GM12872 (cell line): ENCODE measurements at regions not wholly inside any gene's neighbourhood (a gene's known extent, or its start where the extent isn't known, plus 50 kb on each side); places are given as distances from the start of the nearest gene placed in this dataset.

ENCODE experiments used
- CTCF ChIP-seq: IDR thresholded peaks from 3 replicates; pipeline ENCODE4 v1.5.1; 2011; ENCODE audit warnings: low read depth, mild to moderate bottlenecking, low read length, moderate library complexity; ENCODE audit not compliant: insufficient read depth

DNA sequence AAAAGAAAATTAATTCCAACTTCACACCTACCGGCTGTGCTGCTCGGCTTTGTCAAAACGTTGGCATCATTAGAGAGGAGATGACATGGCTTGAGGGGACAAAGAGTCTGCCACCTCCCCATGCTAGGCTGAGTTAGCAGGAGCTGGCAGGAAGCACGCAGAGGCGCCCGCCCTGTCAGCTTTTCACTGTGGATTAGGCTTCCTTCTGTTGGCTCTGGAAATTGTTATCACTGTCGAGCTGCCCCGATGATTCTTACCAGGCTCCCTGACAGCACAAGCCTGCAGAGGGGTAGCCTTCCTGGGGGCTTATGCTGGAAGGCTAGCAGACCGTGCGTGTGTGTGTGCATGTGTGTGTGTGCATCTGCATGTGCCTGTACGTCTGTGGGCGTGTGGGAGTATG lies 490.9 kb upstream of the TBX3 start:
- TF ChIP-seq CTCF = no peak

GRCh38 chr12:115172521-115172920 lies 488.5 kb upstream of the TBX3 start:
- TF ChIP-seq CTCF = no peak

- no peak for TF ChIP-seq CTCF
Measured at GRCh38 chr12:115169981-115170380, 486.0 kb upstream of the TBX3 start.

GRCh38 chr12:115166698-115167315 lies 482.8 kb upstream of the TBX3 start:
- TF ChIP-seq CTCF = no peak

DNA sequence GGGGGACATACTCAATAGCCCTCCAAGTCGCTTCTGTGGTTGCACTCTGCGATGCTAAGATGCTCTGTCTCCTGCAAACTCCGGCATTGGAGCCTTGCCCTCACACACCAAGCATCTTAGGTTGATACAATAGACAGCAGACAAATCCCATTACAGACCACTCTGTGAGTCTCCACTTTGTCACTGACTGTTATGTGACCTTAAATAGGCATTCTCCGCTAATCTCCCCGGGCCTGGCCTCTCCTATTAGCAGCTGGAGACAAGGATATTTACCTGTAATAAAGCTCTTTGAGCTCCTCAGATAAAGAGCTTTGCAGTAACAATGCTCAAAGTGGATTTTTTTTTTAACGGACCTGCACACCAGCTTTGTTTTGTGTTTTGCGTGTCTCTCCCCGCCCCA lies 479.7 kb upstream of the TBX3 start:
- TF ChIP-seq CTCF = no peak

GRCh38 chr12:115160271-115161128 lies 476.5 kb upstream of the TBX3 start:
- no peak for TF ChIP-seq CTCF

DNA sequence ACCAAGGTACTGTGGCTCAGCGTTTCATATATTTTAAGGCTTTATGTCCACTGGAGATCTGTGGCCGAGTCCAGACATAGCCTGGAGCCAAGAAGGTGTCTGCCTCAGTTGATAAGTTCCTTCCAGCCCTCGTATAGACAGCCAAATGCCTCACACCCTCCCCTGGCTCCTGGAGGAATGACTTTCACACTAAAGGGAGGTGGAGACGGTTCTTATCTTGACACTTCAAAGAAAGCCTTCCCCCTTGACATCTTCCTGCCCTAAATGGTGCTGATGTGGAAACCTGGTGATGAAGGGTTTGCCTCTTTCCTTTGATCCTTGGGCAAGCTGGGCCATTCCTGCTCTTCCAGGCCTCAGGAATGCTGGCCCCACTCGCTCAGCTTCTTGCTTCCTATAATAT lies 474.8 kb upstream of the TBX3 start:
- TF ChIP-seq CTCF = no peak
